Stimulated activated CD4-positive, alpha-beta T cell treated with anti-CD3 and anti-CD28 coated beads, Interleukin-12 subunit alpha, Interleukin-12 subunit beta, amount 100 ng/mL, for 24 hours (primary cell): ENCODE measurements at regions not wholly inside any gene's neighbourhood (a gene's known extent, or its start where the extent isn't known, plus 50 kb on each side); places are given as distances from the start of the nearest gene placed in this dataset.

Experiments used
- DNase-seq, 2 experiments: peaks; one replicate each; pipeline ENCODE4 v3.0.0-alpha.2; 2020; ENCODE audit warnings: low read depth in 2 of 2

- DNase-seq = no peak
These were observed 1241.5 kb downstream of the BRD1 start for GRCh38 chr22:48585916-48586798.

- DNase-seq = no peak
These were observed 1243.5 kb downstream of the BRD1 start for GRCh38 chr22:48584170-48584569.

GRCh38 chr22:48581796-48582469 lies 1245.7 kb downstream of the BRD1 start:
- DNase-seq = no peak

GRCh38 chr22:48581205-48581766 lies 1246.4 kb downstream of the BRD1 start:
- no peak for DNase-seq

GRCh38 chr22:48580481-48580970 lies 1247.1 kb downstream of the BRD1 start:
- DNase-seq = no peak

- DNase-seq = no peak
These were observed 1247.8 kb downstream of the BRD1 start for GRCh38 chr22:48579928-48580309.

GRCh38 chr22:48579043-48579927 lies 1248.4 kb downstream of the BRD1 start:
- DNase-seq = no peak

GRCh38 chr22:48578138-48579042 lies 1249.3 kb downstream of the BRD1 start:
- DNase-seq = no peak

GRCh38 chr22:48577691-48578090 lies 1250.0 kb downstream of the BRD1 start:
- no peak for DNase-seq

GRCh38 chr22:48577014-48577690 lies 1250.5 kb downstream of the BRD1 start:
- no peak for DNase-seq

- DNase-seq = no peak
These were observed 1251.2 kb downstream of the BRD1 start for GRCh38 chr22:48576333-48577013.

GRCh38 chr22:48575618-48576332 lies 1251.9 kb downstream of the BRD1 start:
- DNase-seq = no peak

GRCh38 chr22:48574776-48575617 lies 1252.7 kb downstream of the BRD1 start:
- DNase-seq = peak in 1 of 2 experiments; percentile 11

GRCh38 chr22:48573766-48574165 lies 1253.9 kb downstream of the BRD1 start:
- DNase-seq = no peak

- no peak for DNase-seq
These were observed 1254.7 kb downstream of the BRD1 start for GRCh38 chr22:48572951-48573350.

GRCh38 chr22:48570912-48571311 lies 1256.8 kb downstream of the BRD1 start:
- DNase-seq = no peak

- DNase-seq = no peak
These were observed 1258.0 kb downstream of the BRD1 start for GRCh38 chr22:48569476-48570233.
